ENCODE measurements at regions not wholly inside any gene's neighbourhood (a gene's known extent, or its start where the extent isn't known, plus 50 kb on each side); places are given as distances from the start of the nearest gene placed in this dataset.

GRCh38 chr6:63066055-63066704, 145.1 kb upstream of the FKBP1C start:
- no peak overlapping the region for H2BK20ac ChIP-seq (ENCODE audit: low read length)
- H3K4me1 ChIP-seq (replicated peaks in 1 of 4; ENCODE audit: control insufficient read depth in 3 of 4, insufficient read depth in 4 of 4, low read length in 3 of 4) = no peaks in the 10 kb centered on the region
- H3K56ac ChIP-seq (replicated peaks; ENCODE audit: insufficient read length, low read depth, low read length) = no peak overlapping the region
- no peak overlapping the region for H2AK5ac ChIP-seq (ENCODE audit: low read depth, low read length)
- peaks cover 2% of the 10 kb centered on the region; the same call in 1 of the 2 replicates for H3K23me2 ChIP-seq (ENCODE audit: low read depth, low read length)
- no peak overlapping the region for H2BK120ac ChIP-seq (replicated peaks; ENCODE audit: low read depth, low read length)
- FAIRE-seq (no peak), DNase-seq (ENCODE audit: low read depth in 1 of 2, low spot score in 2 of 2) (no peak)
- H3K27me3 ChIP-seq (replicated peaks in 1 of 4; ENCODE audit: control insufficient read depth in 3 of 4, extremely low read depth in 1 of 4, insufficient read depth in 3 of 4, low read length in 3 of 4) = no peaks in the 10 kb centered on the region
- no peak overlapping the region for H3K23ac ChIP-seq (ENCODE audit: insufficient read length)
- no peak overlapping the region for H4K5ac ChIP-seq (ENCODE audit: insufficient read length, low read depth, low read length)
- no peak overlapping the region for H2BK12ac ChIP-seq (ENCODE audit: low read depth, low read length)
- no peak overlapping the region for H4K91ac ChIP-seq (replicated peaks; ENCODE audit: insufficient read length, low read length)
- no peak overlapping the region for H3K9ac ChIP-seq (replicated peaks in 1 of 4; ENCODE audit: extremely low read depth in 1 of 4, low read depth in 3 of 4, low read length in 3 of 4)
- no peak overlapping the region for H3K18ac ChIP-seq (ENCODE audit: extremely low read depth, low read length)
- H4K8ac ChIP-seq (ENCODE audit: extremely low read depth, insufficient read depth, low read length) = no peak overlapping the region
- H3K4me2 ChIP-seq (ENCODE audit: insufficient read depth in 1 of 2, low read depth in 2 of 2, low read length in 2 of 2) = no peak overlapping the region
- no peaks in the 10 kb centered on the region for H3K79me1 ChIP-seq (ENCODE audit: low read depth, low read length)
- WGBS, 2 experiments (ENCODE audit: extremely low coverage in 1 of 2, insufficient coverage in 1 of 2, insufficient read length in 1 of 2, insufficient replicate concordance in 2 of 2, low coverage in 1 of 2, low lambda C conversion rate in 2 of 2, missing lambda C conversion rate in 1 of 2) = 75% methylated on average over 3 of the region's 3 CpGs; no CpG with 5 or more reads in 1 of the 2 experiments
- H3K14ac ChIP-seq (ENCODE audit: insufficient read length) = no peak overlapping the region
- H3K27ac ChIP-seq (ENCODE audit: low read depth, low read length) = no peak overlapping the region
- H3K4me3 ChIP-seq (ENCODE audit: extremely low read depth in 1 of 4, insufficient read depth in 2 of 4, low read depth in 3 of 4, low read length in 4 of 4) = no peak overlapping the region
- ChIA-PET POLR2A (ENCODE audit: partially characterized antibody) (no interaction called here), CTCF (ENCODE audit: partially characterized antibody) (interaction anchor here (0.8 to 1.4 kb wide), 3 partner anchors 9 to 180 kb away, joined by 3 to 6 read pairs (median 5); no protein-coding TSS in a partner anchor)
- H3K79me2 ChIP-seq (ENCODE audit: control insufficient read depth in 1 of 2, insufficient read depth in 2 of 2, low read length in 2 of 2) = no peaks in the 10 kb centered on the region
- no peak overlapping the region for H2BK5ac ChIP-seq (ENCODE audit: low read depth, low read length)
- H4K20me1 ChIP-seq (replicated peaks in 1 of 2; ENCODE audit: control insufficient read depth in 1 of 2, insufficient read depth in 2 of 2, low read length in 2 of 2) = no peaks in the 10 kb centered on the region
- H2BK15ac ChIP-seq (ENCODE audit: low read length) = no peak overlapping the region
- peaks cover 9 to 15% of the 10 kb centered on the region in 2 experiments for H3K9me3 ChIP-seq (ENCODE audit: insufficient read depth in 2 of 2, low read depth in 1 of 2, low read length in 1 of 2)
- no peaks in the 10 kb centered on the region for H3K36me3 ChIP-seq (ENCODE audit: control insufficient read depth in 2 of 4, insufficient read depth in 4 of 4, low read length in 3 of 4)
- H3K4ac ChIP-seq (replicated peaks; ENCODE audit: insufficient read length, low read depth, low read length) = no peak overlapping the region
- peak overlapping the region; percentile 87; the same call in 1 of the 2 replicates for H2AFZ ChIP-seq (ENCODE audit: low read length)
- 0 out of 2 replicates have a peak, but pooled peaks have one; percentile 7 for TF ChIP-seq USF2 (IDR thresholded peaks at IDR 0.05; ENCODE audit: low read length)
- TF ChIP-seq SAP30 (IDR thresholded peaks at IDR 0.05; ENCODE audit: insufficient read depth, insufficient replicate concordance, low read length) = no peak
- peak; percentile 16 to 17; a peak in 2 of 4 replicates for TF ChIP-seq RAD21 (IDR thresholded peaks at IDR 0.05 in 1 of 2, conservative IDR thresholded peaks at IDR 0.05 in 1 of 2; ENCODE audit: low read depth in 2 of 2, low read length in 2 of 2)
- no peak for TF ChIP-seq TCF12 (IDR thresholded peaks at IDR 0.05; ENCODE audit: low read depth, low read length)
- TF ChIP-seq CTCF (IDR thresholded peaks at IDR 0.05; ENCODE audit: control extremely low read depth in 1 of 3, insufficient read depth in 1 of 3, low read depth in 1 of 3, low read length in 3 of 3) = peak in 1 of 3 experiments; percentile 40; a peak in 1 of 4 replicates
- TF ChIP-seq HDAC6 (IDR thresholded peaks at IDR 0.05; ENCODE audit: low read depth, low read length) = no peak
- TF ChIP-seq ATF3 (IDR thresholded peaks at IDR 0.05; ENCODE audit: insufficient read depth, low read depth, low read length) = no peak
- 0 out of 2 replicates have a peak, but pooled peaks have one; percentile 32 for TF ChIP-seq TEAD4 (IDR thresholded peaks at IDR 0.05; ENCODE audit: low read depth, low read length)
